ENCODE measurements at regions not wholly inside any gene's neighbourhood (a gene's known extent, or its start where the extent isn't known, plus 50 kb on each side); places are given as distances from the start of the nearest gene placed in this dataset.

GRCh38 chr6:76840865-76841264, 622.4 kb downstream of the HTR1B start:
- no peak for TF ChIP-seq CTCF (IDR thresholded peaks at IDR 0.05; ENCODE audit: borderline replicate concordance, insufficient read depth, low read depth, low read length)

GRCh38 chr6:76840041-76840745, 623.1 kb downstream of the HTR1B start:
- no peak for TF ChIP-seq CTCF (IDR thresholded peaks at IDR 0.05; ENCODE audit: borderline replicate concordance, insufficient read depth, low read depth, low read length)
- H3K4me3 ChIP-seq (ENCODE audit: low read depth, low read length) = no peak overlapping the region

More at GRCh38 chr6:76840865-76841264, 622.4 kb downstream of the HTR1B start:
- no peak overlapping the region for H3K4me3 ChIP-seq (ENCODE audit: low read depth, low read length)

GRCh38 chr6:76839505-76839904, 623.8 kb downstream of the HTR1B start:
- TF ChIP-seq CTCF (IDR thresholded peaks at IDR 0.05; ENCODE audit: borderline replicate concordance, insufficient read depth, low read depth, low read length) = no peak
- H3K4me3 ChIP-seq (ENCODE audit: low read depth, low read length) = no peak overlapping the region

GRCh38 chr6:76837564-76837963, 625.7 kb downstream of the HTR1B start:
- no peak for TF ChIP-seq CTCF (IDR thresholded peaks at IDR 0.05; ENCODE audit: borderline replicate concordance, insufficient read depth, low read depth, low read length)
- H3K4me3 ChIP-seq (ENCODE audit: low read depth, low read length) = no peak overlapping the region

- TF ChIP-seq CTCF (IDR thresholded peaks at IDR 0.05; ENCODE audit: borderline replicate concordance, insufficient read depth, low read depth, low read length) = no peak
- H3K4me3 ChIP-seq (ENCODE audit: low read depth, low read length) = no peak overlapping the region
These were observed 627.6 kb downstream of the HTR1B start for GRCh38 chr6:76835695-76836094.

DNA sequence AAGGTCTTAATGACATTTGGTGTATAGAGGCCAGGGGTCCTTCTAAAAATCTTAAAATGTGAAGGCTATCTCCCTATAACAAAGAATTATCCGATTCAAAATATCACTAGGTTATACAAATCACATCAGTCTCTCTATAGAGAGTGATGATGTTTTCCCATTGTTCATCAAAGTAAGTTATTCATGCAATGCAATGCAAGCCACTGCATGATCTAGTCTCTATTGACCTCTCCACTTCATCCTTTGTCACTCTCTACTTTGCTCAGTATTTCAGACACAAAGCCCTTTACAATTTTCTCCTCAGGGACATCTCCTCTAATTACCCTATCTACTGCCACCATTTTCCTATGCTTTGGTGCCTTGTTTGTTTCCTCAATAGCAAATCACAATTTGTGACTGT, 628.0 kb downstream of the HTR1B start:
- H3K4me3 ChIP-seq (ENCODE audit: low read depth, low read length) = no peak overlapping the region
- TF ChIP-seq CTCF (IDR thresholded peaks at IDR 0.05; ENCODE audit: borderline replicate concordance, insufficient read depth, low read depth, low read length) = no peak

DNA sequence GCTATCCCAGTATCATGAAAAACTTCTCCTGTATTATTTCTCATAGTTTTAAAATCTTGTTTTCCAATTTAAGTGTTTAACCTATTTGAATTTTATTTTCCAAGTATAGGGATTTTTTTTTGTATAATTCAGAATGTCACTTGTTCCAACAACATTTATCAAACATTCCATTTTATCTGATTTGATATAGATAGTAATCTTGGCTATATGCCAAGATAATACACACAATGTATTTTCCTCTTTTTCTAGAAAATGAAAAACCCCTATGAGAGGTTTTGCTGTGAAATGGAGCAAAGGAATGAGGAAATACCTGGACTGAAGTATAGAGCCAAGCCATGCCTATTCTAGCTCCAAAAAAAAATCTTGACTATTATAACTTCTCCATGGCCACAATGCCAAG, 628.9 kb downstream of the HTR1B start:
- H3K4me3 ChIP-seq (ENCODE audit: low read depth, low read length) = no peak overlapping the region
- no peak for TF ChIP-seq CTCF (IDR thresholded peaks at IDR 0.05; ENCODE audit: borderline replicate concordance, insufficient read depth, low read depth, low read length)

Measured in GM12875 (cell line).